ENCODE measurements at regions not wholly inside any gene's neighbourhood (a gene's known extent, or its start where the extent isn't known, plus 50 kb on each side); places are given as distances from the start of the nearest gene placed in this dataset.
"Not testable (repeated sequence)": the region's sequence is repeated elsewhere in the genome, so short reads cannot be mapped to it uniquely, and the experiment has no call there.

DNA sequence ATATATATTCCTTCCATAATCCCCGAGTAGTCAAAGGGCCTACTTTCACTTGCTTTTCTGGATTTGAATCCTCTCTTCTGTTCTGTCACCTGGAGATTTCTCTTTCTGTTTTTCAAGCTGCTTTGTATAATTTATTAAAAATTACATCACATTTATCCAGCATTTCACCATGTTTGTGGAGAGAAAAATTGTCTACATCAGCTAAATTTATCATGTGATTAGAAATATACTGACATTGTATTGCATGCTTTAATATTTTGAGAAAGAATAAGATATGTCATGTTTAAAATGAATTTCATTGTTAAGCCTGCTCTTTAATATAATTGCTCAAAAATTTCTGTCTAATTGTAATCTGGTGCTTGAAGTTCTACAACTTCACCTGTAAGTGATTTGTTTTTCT, 323.1 kb upstream of the DKK2 start:
- no peak overlapping the region for H3K4me2 ChIP-seq (ENCODE audit: low read depth, low read length, poor library complexity, severe bottlenecking)
- H3K9me2 ChIP-seq (replicated peaks; ENCODE audit: insufficient read depth, low read length) = no peaks in the 10 kb centered on the region
- H4K20me1 ChIP-seq (ENCODE audit: low read depth, low read length) = no peaks in the 10 kb centered on the region
- no peak overlapping the region for H3K9ac ChIP-seq (ENCODE audit: low read length)
- H3K79me2 ChIP-seq (ENCODE audit: insufficient read depth, low read length) = no peaks in the 10 kb centered on the region
- no peak overlapping the region for H3K27ac ChIP-seq (ENCODE audit: low read depth, low read length)
- TF ChIP-seq, protein P1, sequence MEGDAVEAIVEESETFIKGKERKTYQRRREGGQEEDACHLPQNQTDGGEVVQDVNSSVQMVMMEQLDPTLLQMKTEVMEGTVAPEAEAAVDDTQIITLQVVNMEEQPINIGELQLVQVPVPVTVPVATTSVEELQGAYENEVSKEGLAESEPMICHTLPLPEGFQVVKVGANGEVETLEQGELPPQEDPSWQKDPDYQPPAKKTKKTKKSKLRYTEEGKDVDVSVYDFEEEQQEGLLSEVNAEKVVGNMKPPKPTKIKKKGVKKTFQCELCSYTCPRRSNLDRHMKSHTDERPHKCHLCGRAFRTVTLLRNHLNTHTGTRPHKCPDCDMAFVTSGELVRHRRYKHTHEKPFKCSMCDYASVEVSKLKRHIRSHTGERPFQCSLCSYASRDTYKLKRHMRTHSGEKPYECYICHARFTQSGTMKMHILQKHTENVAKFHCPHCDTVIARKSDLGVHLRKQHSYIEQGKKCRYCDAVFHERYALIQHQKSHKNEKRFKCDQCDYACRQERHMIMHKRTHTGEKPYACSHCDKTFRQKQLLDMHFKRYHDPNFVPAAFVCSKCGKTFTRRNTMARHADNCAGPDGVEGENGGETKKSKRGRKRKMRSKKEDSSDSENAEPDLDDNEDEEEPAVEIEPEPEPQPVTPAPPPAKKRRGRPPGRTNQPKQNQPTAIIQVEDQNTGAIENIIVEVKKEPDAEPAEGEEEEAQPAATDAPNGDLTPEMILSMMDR (IDR thresholded peaks at IDR 0.05; ENCODE audit: insufficient read depth, low read length, poor library complexity, severe bottlenecking) = no peak
- no peak for TF ChIP-seq EZH2phosphoT487 (conservative IDR thresholded peaks at IDR 0.05; ENCODE audit: low read length)
- no peaks in the 10 kb centered on the region for H3K27me3 ChIP-seq (ENCODE audit: low read length)
- no peaks in the 10 kb centered on the region for H3K9me3 ChIP-seq (ENCODE audit: insufficient read depth, low read length)
- no peaks in the 10 kb centered on the region for H3K36me3 ChIP-seq (ENCODE audit: low read length)
- no peak overlapping the region for H3K4me3 ChIP-seq (ENCODE audit: insufficient read depth, low read length, poor library complexity, severe bottlenecking)
- no peak overlapping the region for H2AFZ ChIP-seq (ENCODE audit: low read depth, low read length, severe bottlenecking)
- no peaks in the 10 kb centered on the region for H3F3A ChIP-seq (ENCODE audit: insufficient read depth)

DNA sequence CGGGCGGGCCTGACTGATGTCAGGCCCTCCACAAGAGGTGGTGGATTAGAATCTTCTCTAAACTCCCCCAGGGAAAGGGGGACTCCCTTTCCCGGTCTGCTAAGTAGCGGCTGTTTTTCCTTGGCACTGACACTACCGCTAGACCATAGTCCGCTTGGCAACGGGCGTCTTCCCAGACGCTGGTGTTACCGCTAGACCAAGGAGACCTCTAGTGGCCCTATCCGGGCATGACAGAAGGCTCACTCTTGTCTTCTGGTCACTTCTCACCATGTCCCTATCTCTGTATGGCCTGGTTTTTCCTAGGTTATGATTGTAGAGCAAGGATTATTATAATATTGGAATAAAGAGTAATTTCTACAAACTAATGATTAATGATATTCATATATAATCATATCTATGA, 318.2 kb upstream of the DKK2 start:
- H2AFZ ChIP-seq (ENCODE audit: low read depth, low read length, severe bottlenecking); H3K4me3 ChIP-seq (ENCODE audit: insufficient read depth, low read length, poor library complexity, severe bottlenecking); H3K27ac ChIP-seq (ENCODE audit: low read depth, low read length); H4K20me1 ChIP-seq (ENCODE audit: low read depth, low read length); H3F3A ChIP-seq (ENCODE audit: insufficient read depth); H3K79me2 ChIP-seq (ENCODE audit: insufficient read depth, low read length); H3K4me2 ChIP-seq (ENCODE audit: low read depth, low read length, poor library complexity, severe bottlenecking); H3K9me3 ChIP-seq (ENCODE audit: insufficient read depth, low read length); H3K36me3 ChIP-seq (ENCODE audit: low read length); H3K27me3 ChIP-seq (ENCODE audit: low read length); H3K9me2 ChIP-seq (replicated peaks; ENCODE audit: insufficient read depth, low read length); H3K9ac ChIP-seq (ENCODE audit: low read length): not testable (repeated sequence)

DNA sequence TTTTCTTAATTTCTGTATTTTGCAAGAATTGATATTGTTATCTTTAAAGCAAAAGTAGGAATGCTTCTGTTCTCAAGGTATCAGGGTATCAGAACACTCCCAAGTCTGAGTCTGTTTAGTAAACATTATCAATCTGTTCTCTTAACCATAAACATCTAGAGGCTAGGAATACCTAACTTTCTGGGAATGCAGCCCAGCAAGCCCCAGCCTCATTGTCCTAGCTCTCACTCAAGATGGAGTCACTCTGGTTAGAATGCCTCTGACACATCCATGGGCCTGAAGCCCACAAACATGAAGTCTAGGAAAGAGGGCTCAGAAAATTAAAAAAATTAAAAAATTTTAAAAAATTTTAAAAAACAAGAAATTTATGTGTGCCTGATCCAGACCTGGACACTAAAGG, 315.1 kb upstream of the DKK2 start:
- no peaks in the 10 kb centered on the region for H3K79me2 ChIP-seq (ENCODE audit: insufficient read depth, low read length)
- H3K36me3 ChIP-seq (ENCODE audit: low read length) = no peaks in the 10 kb centered on the region
- H3K9ac ChIP-seq (ENCODE audit: low read length) = no peak overlapping the region
- no peak overlapping the region for H3K4me3 ChIP-seq (ENCODE audit: insufficient read depth, low read length, poor library complexity, severe bottlenecking)
- H4K20me1 ChIP-seq (ENCODE audit: low read depth, low read length) = no peaks in the 10 kb centered on the region
- no peak overlapping the region for H3K4me2 ChIP-seq (ENCODE audit: low read depth, low read length, poor library complexity, severe bottlenecking)
- no peaks in the 10 kb centered on the region for H3K9me3 ChIP-seq (ENCODE audit: insufficient read depth, low read length)
- H3F3A ChIP-seq (ENCODE audit: insufficient read depth) = no peaks in the 10 kb centered on the region
- no peak overlapping the region for H2AFZ ChIP-seq (ENCODE audit: low read depth, low read length, severe bottlenecking)
- H3K27me3 ChIP-seq (ENCODE audit: low read length) = no peaks in the 10 kb centered on the region
- TF ChIP-seq, protein P1 (IDR thresholded peaks at IDR 0.05; ENCODE audit: insufficient read depth, low read length, poor library complexity, severe bottlenecking) = no peak
- TF ChIP-seq EZH2phosphoT487 (conservative IDR thresholded peaks at IDR 0.05; ENCODE audit: low read length) = no peak
- H3K27ac ChIP-seq (ENCODE audit: low read depth, low read length) = no peak overlapping the region
- H3K9me2 ChIP-seq (replicated peaks; ENCODE audit: insufficient read depth, low read length) = no peaks in the 10 kb centered on the region

DNA sequence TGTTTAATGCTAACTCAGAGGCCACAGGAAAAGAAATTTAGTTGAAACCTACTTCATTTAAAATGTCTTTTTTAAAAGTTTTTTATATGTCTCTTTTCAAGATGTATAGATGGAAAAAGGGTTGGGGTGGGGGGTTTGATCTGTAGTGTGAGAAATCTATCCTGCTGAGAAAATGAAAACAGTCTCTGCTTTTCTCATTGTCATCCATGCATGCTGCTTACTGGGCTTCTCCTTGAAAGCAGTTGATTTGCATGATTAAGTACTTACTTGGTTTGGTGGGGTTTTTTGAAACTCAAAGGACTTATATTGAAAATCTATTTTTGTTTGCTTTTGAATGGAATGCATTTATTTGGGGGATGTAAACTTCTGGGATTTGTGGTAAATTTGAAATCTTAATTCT, 313.6 kb upstream of the DKK2 start:
- Histone ChIP-seq H3K4me2 (ENCODE audit: low read depth, low read length, poor library complexity, severe bottlenecking) (no peak overlapping the region), H3F3A (ENCODE audit: insufficient read depth) (no peaks in the 10 kb centered on the region), H3K79me2 (ENCODE audit: insufficient read depth, low read length) (no peaks in the 10 kb centered on the region), H2AFZ (ENCODE audit: low read depth, low read length, severe bottlenecking) (no peak overlapping the region), H3K27ac (ENCODE audit: low read depth, low read length) (no peak overlapping the region), H3K27me3 (ENCODE audit: low read length) (no peaks in the 10 kb centered on the region), H3K36me3 (ENCODE audit: low read length) (no peaks in the 10 kb centered on the region), H3K9me3 (ENCODE audit: insufficient read depth, low read length) (no peaks in the 10 kb centered on the region), H3K4me3 (ENCODE audit: insufficient read depth, low read length, poor library complexity, severe bottlenecking) (no peak overlapping the region), H3K9me2 (replicated peaks; ENCODE audit: insufficient read depth, low read length) (no peaks in the 10 kb centered on the region), H3K9ac (ENCODE audit: low read length) (no peak overlapping the region), H4K20me1 (ENCODE audit: low read depth, low read length) (no peaks in the 10 kb centered on the region)
- no peak for TF ChIP-seq EZH2phosphoT487 (conservative IDR thresholded peaks at IDR 0.05; ENCODE audit: low read length)
- TF ChIP-seq, protein P1 (IDR thresholded peaks at IDR 0.05; ENCODE audit: insufficient read depth, low read length, poor library complexity, severe bottlenecking) = no peak

Measured in SU-DHL-6 (cell line).